COLO668 (cell line): ENCODE measurements at regions not wholly inside any gene's neighbourhood (a gene's known extent, or its start where the extent isn't known, plus 50 kb on each side); places are given as distances from the start of the nearest gene placed in this dataset.
"Not testable (repeated sequence)": the region's sequence is repeated elsewhere in the genome, so short reads cannot be mapped to it uniquely, and the experiment has no call there.

ENCODE experiments used
- DNase-seq: peaks from one replicate; lab custom pipeline; 2025; ENCODE audit not compliant: unreplicated experiment; lab: John Stamatoyannopoulos, UW

DNA sequence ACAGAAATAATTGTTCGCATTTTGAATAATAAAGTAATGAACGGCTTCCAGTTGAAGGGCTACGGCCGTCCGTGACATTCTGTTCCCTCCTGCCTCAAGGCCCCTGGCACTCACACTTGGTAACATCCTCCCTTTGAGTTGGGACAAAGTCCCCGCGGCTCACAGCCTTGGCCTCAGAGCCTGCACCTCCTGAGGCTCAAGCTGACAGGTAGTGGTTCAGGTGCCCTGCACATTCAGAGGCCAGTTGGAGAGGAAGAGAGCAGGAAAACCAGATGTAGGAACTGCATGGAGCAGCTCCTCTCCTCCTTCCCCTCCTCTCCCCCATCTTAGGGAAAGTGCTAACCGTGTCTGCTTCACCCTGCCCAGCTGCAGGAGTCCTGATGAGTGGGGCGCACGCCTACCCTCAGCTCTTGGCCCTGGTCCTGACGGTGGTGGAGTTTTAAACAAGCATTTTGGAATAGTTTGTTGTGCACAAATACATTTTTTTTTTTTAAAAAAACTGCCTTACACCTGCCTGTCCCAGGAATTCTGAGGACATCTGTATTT lies 393.1 kb downstream of the SMOC2 start:
- DNase-seq = no peak

- no peak for DNase-seq
These were observed 387.8 kb downstream of the SMOC2 start for GRCh38 chr6:168828800-168829199.

DNA sequence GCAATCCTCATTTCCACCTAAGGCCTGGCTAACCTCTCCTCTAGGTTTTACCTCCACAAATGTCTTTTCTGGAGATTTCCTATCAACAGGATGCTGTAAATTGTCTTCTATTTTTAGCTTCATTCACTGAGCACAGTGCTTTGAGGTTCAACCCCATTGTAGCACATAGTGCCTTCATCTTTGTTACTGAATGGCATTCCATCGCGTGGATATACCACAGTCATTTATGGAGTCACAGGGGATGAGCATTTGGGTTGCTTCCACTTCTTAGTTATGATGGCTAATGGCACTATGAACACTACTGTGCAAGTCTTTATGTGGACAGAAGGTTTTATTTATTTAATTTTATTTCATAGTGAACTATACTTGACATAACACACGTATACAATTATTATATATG lies 387.1 kb downstream of the SMOC2 start:
- DNase-seq = no peak

DNA sequence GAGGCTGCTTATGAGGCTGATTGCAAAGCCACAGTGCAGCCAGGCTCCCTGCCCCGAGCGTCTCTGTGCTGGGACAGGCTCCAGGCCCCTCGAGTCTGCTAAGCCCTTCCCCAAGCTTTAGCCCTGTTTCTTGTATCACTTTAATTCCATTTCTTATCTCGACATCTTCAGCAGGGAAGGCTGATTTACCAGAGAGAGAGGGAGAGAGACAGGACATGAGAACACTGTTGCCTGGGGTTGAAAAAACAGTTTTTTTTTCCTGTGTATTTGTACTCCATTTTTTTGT lies 386.5 kb downstream of the SMOC2 start:
- DNase-seq = no peak

DNA sequence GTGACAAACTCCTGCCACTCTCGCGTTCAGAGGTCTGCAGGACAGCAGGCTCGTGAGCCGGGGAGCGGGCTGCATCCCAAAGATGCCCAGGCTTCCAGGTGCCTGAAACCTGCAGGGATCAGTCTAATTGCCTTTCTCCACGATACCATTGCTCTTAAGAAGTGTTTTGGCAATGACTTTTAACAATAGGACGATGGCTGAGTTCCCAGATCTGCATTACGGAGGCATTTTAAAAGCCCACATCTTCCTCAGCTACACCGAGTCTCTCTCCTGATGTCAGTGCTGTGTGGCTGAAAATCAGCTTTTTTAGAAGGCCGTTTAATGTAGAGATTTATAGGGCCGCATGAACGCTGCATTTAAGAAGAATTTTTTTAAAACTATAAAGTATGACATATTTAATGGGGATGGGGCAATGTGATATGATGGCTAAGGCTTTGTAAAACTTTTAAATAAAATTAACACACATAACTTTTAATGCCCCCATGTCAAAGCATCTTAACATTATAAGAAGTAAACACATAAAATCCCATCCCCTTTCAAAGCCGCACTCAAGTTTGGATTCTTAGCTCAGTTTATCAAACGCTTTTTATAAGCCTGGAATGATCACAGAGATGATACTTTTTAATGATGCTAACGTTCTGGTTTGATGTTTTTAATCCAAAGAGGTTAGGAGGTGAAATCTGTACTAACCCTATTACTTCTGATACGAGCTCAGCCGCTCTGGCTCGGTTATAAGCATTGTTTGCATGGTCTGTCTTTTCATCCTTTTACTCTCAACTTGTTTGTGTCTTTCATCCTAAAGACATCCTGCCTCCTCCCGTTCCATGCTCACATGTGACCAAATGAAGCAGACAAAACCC lies 386.0 kb downstream of the SMOC2 start:
- no peak for DNase-seq

DNA sequence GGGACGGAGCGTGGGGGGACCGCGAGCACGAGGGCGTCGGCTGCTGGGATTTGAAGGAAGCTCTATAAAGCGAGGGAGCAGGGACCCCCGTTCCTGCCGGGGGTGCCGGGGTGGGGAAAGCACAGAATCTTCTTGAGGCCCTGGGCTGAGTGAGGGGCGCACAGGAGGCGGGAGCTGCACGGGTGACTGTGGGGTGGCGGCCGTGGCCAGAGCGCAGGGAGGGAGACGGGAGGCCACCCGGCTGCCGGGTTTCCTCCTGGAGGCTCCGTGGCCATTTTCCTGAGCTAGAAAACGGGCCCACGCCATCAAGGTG lies 385.1 kb downstream of the SMOC2 start:
- DNase-seq = no peak

DNA sequence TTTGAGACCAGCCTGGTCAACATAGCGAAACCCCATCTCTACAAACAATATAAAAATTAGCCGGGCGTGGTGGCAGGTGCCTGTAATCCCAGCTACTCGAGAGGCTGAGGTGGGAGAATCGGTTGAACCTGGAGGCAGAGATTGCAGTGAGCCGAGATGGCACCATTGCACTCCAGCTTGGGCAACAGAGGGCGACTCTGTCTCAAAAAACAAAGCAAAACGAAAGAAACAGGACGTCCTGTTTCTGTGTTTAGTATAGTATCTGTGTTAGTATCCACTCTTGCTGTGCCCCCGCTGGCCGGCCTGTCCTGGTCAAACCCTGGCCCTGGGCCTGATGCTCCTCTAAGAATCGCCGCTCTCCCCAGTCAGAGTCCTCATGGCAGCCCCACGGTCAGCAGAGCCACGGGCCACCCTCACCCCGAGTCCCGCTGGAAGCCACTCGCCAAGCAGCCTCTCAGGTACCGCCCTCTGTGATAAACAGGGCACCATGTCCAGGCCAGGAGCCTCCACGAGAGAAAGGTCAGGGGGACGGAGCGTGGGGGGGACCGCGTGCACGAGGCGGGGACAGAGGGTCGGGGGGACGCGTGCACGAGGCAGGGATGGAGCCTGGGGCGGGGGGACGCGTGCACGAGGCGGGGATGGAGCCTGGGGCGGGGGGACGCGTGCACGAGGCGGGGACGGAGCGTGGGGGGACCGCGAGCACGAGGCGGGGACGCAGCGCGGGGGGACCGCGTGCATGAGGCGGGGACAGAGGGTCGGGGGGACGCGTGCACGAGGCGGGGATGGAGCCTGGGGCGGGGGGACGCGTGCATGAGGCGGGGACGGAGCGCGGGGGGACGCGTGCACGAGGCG lies 384.5 kb downstream of the SMOC2 start:
- no peak for DNase-seq

DNA sequence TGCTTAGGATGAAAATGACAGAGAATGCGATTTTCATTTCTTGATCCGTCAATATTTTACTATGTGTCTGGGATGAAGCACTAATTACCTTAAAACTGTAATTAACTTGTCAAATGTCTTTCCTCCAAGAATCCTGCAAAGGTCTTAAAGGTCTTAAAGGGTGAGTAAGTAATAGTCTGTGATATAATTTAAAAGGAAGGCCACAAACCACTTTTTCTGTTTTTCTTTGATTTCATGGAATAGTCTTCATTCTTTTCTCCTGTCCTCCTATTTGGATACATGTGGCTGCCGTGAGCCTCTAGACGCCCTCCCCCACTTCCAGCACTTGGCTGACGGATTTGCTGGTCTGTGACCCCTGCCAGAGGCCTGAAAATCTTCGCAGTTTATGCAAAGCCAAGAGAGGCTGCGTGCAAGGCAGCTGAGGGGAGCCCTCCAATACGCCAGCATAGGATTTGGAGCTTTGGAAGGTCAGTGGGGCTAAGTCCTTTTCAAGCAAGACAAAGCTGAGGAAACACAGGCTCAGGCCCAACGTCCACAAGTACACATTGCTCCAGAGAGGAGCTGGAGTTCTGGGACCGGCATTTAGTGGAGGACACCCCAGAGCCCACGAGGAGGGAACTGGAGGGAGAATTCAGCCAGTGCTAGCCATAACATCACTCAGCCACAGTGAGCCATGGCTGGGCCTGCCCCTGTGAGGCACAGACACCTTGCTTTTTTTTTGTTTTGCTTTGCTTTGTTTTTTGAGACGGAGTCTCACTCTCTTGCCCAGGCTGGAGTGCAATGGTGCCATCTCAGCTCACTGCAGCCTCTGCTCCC lies 382.6 kb downstream of the SMOC2 start:
- DNase-seq = no peak

GRCh38 chr6:168822376-168822775 lies 381.4 kb downstream of the SMOC2 start:
- DNase-seq = no peak

DNA sequence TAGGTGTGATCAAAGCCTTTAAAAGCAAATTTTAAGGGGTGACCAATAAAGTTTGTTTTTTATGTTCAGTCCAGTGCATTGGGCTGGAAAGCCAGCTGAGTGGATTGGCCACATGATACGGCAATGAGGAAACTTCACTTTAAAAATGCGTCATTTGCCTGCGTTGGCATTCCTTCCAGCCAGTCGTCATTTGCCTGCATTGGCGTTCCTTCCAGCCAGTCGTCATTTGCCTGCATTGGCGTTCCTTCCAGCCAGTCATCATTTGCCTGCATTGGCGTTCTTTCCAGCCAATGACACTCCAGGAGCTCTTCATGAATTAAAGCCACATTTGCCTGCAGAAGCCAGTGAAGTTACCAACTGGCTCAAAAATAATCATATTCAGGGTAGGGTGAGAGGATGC lies 378.6 kb downstream of the SMOC2 start:
- no peak for DNase-seq

GRCh38 chr6:168817558-168818159 lies 376.7 kb downstream of the SMOC2 start:
- DNase-seq = no peak

DNA sequence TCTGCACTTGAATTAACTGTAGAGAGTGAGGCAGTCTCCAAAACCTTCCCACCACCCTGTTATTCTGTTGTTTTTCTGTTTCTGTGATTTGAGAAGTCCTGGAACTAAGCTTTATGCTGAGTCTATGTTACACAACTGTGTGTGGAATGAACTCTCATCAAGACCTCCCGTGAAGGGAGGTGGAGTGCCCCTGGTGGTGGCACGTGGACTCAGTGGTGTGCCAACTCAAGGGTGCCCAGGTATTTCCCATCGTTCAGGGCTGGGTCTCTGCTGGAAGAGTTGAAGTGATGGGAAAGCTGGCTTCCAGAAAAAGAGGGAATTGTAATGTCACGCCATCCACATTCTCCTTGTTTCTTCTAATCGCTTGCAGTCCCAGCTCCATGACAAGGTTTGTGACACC lies 374.2 kb downstream of the SMOC2 start:
- peak; percentile 13 for DNase-seq

- DNase-seq = no peak
These were observed 367.2 kb downstream of the SMOC2 start for GRCh38 chr6:168808232-168808631.

- DNase-seq = no peak
These were observed 363.3 kb downstream of the SMOC2 start for GRCh38 chr6:168804331-168804730.

GRCh38 chr6:168803874-168804273 lies 362.9 kb downstream of the SMOC2 start:
- DNase-seq = no peak

GRCh38 chr6:168799067-168799466 lies 358.1 kb downstream of the SMOC2 start:
- no peak for DNase-seq

GRCh38 chr6:168796106-168796505 lies 355.1 kb downstream of the SMOC2 start:
- no peak for DNase-seq

- not testable (repeated sequence) for DNase-seq
These were observed 354.6 kb downstream of the SMOC2 start for GRCh38 chr6:168795611-168796010.

DNA sequence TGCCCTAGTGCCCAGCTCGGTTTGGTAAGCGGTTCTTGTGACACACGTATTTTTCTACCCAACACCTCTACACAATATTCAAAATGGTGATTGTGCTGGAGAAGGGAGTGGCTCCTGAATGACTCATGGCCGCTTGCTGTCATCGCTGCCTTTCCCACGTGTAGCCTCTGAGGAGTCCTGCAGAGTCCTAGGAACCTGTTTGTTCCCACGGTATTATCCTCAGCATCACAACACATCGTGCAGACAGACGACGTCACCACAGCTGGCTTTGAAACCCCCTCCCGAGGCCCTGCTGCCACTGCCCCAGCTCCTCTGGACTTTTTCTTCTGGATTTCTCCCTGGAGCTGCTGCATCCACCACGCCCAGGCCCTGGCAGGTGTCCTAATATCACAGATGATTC lies 353.5 kb downstream of the SMOC2 start:
- DNase-seq = no peak

DNA sequence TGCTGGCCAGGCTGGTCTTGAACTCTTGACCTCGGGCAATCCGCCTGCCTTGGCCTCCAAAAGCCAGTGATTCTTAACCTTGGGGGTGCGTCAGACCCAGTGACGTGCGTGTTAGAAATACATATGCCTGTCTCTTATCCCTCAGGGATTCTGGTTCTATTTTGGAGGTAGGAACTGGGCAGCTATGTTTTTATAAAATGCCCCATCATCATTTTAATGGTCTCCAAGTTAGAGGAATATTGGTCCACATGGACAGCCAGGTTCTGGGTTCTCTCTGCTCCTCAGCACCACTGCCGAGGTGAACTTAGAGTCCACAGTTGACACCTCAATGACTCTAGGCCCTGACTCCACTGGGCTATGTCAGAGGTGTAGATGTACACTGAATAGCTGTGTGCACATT lies 352.7 kb downstream of the SMOC2 start:
- no peak for DNase-seq

- no peak for DNase-seq
These were observed 350.9 kb downstream of the SMOC2 start for GRCh38 chr6:168791917-168792316.
